ENCODE measurements at regions not wholly inside any gene's neighbourhood (a gene's known extent, or its start where the extent isn't known, plus 50 kb on each side); places are given as distances from the start of the nearest gene placed in this dataset.
"Not testable (repeated sequence)": the region's sequence is repeated elsewhere in the genome, so short reads cannot be mapped to it uniquely, and the experiment has no call there.

DNA sequence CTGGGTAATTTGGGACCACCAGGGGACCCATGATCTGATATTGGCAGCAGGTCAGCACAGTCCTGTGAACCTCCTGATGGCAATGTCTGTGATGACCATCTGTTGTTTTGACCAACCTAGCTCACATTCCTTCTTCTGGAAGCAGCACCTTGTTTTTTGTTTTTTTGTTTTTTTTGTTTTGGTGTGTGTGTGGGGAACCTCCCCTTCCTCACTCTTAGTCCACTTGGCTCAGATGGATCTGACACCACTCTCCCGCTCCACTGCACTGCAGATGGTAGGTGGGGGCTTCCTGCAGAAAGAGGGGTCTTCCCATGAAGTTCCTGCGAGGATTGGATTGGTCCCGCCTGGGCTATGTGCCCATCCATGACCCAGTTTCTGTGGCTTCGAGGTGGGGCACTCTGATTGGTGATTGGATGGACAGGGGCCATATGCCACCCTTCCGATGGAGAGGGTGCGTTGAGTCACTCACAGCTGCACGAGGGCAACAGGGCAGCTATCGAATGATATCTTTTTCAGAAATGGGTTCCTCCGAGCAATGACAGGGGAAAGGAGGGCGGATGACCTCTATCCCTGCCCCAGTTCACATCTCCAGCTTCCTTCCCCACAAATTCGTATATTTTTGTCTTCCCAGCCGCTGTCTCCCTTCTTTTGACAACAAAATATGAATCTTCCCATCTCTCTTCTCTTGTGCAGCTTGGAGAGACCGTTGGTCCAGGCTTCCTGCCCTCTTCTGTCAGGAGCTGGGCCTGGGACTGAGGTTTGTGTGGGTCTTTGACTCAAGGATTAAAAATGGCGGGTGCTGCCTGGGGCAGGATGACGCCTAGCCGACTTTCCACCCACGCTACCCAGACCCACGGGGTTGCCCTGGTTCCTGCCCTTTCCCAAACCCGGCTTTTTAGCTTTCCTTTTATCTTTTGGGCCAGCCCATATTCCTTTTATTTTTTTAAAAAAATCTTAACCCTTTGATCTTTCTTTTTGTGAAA lies 132.1 kb upstream of the KCNG1 start:
- DNase-seq, result no peak

DNA sequence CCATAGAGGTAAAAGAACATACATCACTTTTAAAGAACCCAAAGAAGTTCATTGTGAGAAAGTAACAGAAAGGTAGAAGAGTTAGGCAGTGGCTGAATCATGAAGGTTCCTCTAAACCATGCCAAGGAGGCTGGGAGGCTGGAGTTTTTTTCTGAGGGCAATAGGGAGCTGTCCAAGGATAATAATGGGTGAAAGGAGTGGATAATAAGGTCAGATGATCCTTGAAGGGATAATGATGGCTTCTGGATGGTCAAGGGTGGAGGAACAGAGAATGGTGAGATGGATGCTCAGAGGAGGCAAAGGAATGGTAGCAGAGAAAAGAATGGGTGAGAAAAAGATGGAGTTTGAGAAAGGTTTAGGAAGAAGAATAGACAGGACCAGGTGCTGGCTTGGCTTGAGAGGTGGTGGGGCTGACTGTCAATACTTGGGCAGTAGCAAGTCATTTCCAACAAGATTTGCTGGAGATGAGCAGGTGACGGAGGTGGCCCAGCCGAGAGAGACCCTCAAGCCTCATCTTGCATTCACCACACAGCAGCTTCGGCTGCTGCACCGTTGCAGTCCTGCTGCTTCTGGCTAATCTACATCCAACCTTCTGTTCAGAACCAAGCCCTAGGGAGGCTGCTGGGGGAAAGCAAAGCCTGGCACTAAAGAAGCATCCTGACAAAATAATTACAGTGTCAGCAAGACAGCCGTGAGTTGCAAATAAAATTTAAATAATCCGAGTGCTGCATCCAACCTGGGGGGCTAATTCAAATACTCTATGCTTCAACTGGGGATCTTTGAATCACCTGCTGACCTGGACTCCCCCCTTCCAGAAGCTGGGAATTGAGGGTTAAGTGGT lies 131.2 kb upstream of the KCNG1 start:
- DNase-seq, result no peak

GRCh38 chr20:51148941-51149340 lies 126.0 kb upstream of the KCNG1 start:
- no peak for DNase-seq

GRCh38 chr20:51144476-51144875 lies 121.6 kb upstream of the KCNG1 start:
- no peak for DNase-seq

- no peak for DNase-seq
These were observed 120.7 kb upstream of the KCNG1 start for GRCh38 chr20:51143652-51144051.

DNA sequence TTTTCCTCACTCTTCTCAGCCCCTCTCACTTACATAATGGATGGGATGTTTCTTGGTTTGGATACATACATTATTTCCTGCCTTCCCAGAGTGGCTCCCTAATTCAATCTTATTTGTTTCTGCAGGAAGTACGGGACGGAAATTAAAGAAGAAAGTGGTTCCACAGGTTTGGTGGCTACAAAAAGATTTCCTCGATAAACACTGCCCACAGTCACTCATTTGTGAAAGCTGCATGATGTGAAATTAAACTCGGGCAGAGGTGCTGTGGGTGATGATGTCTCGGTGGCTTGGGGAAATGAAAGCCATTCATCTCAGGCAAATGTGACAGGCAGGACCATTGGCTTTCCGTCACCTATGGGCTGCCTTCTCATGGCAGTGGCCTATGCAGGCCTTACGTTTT lies 119.5 kb upstream of the KCNG1 start:
- DNase-seq, result no peak

DNA sequence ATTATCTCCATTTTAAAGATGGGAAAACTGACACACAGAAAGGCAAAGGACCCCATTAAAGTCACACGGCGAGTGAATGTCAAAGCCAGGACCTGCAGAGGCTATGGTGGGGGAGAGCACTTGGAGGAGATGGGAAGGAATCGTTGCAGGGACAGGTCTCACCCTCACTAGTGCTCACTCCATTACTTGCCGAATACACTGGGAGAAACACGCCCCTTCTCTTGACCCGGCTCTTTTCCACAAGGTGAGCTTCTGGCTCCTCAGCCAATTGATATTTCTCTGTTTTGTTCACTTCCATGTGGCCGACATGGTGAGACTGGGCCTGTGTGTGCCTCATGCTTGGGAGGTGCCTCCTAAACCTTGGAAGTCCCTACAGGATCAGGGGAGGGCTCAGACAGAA lies 117.8 kb upstream of the KCNG1 start:
- no peak for DNase-seq

- no peak for DNase-seq
These were observed 117.0 kb upstream of the KCNG1 start for GRCh38 chr20:51139891-51140290.

DNA sequence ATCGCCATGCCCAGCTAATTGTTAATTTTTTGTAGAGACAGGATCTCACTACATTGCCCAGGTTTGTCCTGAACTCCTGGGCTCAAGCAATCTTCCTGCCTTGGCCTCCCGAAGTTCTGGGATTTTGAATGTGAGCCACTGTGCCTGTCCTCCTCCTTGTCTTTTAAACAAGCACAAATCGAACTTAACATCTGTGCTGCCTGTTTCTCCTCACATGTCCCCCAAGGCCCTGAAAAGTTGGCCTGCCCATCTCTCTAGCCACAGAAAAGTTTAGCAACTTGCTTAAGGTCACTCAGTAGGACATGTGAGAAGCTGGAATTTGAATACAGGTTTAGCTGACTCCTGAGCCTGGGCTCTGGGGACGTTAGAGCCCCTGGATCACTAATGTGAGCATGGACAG lies 115.7 kb upstream of the KCNG1 start:
- no peak for DNase-seq

GRCh38 chr20:51137461-51137860 lies 114.6 kb upstream of the KCNG1 start:
- no peak for DNase-seq

DNA sequence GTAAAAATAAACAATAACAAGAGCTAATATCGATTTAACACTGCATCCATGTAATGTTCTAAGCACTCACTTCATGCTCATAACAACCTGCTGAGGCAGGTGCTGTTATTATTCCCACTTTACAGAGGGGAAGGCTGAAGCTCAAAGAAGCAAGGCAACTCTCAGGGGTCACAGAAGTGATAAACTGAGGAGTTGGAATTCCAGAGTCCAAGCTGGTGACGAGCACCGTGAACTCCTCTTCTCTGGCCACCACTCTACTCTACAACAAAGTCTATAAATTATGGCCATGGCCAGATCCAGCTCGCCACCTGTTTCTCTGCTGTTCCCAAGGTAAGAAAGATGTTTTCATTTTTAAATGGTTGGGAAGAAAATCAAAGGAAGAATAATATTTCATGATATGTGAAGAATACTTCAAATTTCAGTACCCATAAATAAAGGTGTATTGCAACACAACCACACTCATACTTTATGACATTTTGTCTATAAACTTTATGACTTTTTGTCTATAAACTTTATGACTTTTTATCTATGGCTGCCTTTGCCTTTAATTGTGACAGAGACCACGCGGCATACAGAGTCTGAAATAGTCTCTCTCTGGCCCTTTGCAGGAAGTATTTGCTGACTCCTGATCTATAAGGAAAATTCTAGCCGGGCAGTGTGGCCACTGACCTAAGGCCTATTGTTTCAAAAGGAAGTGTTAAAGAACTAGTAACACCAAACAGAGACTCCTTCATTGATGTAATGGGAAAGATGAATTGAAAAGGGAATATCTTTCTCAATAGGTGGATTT lies 113.2 kb upstream of the KCNG1 start:
- DNase-seq, result no peak

- no peak for DNase-seq
These were observed 111.5 kb upstream of the KCNG1 start for GRCh38 chr20:51134405-51134804.

- no peak for DNase-seq
These were observed 109.4 kb upstream of the KCNG1 start for GRCh38 chr20:51132279-51132678.

GRCh38 chr20:51131811-51132210 lies 108.9 kb upstream of the KCNG1 start:
- no peak for DNase-seq

DNA sequence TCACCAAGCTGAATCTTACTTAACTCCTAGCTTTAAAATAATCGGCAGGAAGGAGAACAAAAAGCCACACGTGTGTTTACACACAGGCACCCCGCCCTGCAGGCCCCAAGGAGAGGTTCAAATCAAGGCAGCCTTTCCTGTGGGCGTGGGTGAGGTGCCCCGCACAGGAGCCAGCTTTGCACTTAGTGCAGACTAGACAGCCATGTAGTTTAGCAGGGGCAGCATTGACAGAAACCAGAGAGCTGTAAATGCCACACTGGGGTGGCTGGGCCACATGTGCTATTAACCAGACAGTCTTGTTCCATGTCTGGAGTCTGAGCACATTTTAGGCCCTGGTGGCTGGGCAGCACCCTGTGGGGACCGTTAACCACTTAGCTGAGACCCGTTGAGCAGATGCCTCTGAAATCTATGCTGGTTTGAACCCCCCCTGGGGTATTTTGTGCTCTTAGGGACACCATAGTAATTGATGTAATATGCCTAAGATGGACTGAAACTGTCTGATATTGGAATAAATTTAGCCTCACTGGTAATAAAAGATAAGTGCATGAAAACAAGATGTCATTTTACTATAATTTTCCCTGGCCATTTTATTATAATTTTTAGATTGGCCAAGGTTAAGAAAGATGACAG lies 106.4 kb upstream of the KCNG1 start:
- DNase-seq, result no peak

DNA sequence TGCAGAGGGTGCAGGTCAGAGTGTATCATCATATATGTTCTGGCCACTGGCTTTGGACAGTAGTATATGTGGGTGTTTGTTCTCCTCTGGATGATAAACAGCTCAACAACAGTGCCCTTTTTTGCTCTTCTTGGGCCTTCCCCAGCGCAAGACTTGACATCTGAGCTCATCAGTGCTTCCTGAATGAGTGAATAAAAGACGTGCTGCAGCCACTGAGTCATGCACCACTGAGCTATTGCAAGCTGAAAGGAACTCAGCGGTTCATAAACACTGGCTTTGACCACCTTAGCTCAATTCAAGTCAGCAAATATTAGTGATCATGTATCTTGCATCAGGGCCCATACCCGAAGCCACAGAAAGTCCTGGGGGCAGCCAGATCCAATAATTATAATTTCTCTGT lies 105.3 kb upstream of the KCNG1 start:
- DNase-seq, result no peak

DNA sequence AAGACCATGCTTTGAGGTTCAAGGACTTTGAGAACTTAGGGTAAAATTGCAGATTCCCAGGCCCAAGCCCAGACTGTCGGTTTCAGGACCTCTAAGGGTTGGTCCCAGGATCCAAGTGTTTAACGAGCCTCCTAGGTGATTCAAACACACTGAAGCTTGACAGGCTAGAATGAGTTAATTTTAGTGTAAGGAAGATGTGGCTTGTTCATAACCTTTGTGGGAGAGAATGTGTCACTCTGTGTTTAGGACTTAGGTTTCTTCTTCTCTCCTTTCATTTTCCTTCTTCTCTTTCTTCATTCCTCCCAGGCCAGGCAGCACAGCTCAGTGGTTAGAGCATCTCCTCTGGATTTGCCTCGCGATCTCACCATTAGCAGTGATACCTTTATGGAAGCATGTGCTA lies 104.8 kb upstream of the KCNG1 start:
- no peak for DNase-seq

GRCh38 chr20:51126337-51126736 lies 103.4 kb upstream of the KCNG1 start:
- DNase-seq, result no peak

DNA sequence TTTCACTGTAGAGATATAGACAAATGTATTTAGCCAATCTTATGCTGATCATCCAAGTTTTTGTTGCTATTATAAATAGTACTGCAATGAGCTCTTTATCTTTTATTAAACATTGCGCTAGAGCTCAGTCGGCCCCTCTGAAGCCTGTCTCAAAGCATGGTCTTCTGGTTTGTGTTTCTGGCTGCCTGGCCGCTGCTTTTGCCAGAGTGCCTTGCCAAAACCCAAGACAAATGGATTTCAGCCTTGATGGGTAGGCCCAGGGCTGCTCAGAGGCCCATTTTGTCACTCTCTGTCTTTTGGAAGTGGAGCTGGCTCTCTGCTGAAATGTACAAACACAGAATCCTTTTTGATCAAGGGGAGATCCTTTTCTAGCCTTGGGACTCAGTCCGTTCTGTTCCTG lies 102.9 kb upstream of the KCNG1 start:
- no peak for DNase-seq

DNA sequence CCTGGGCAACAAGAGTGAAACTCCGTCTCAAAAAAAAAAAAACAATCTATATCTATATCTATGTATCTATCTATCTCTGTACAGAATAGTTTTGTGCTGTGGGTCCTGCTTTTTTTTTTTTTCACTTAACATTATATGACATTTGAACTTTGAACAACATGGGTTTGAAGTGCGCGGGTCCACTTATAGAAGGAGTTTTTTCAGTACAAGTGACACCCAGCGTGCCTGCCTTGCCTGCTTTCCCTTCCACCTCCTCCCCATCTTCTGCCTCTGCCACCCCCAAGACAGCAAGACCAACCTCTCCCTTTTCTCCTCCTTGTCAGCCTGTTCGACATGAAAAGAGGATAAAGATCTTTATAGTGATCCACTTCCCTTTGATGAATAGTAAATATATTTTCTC lies 102.2 kb upstream of the KCNG1 start:
- no peak for DNase-seq

DNA sequence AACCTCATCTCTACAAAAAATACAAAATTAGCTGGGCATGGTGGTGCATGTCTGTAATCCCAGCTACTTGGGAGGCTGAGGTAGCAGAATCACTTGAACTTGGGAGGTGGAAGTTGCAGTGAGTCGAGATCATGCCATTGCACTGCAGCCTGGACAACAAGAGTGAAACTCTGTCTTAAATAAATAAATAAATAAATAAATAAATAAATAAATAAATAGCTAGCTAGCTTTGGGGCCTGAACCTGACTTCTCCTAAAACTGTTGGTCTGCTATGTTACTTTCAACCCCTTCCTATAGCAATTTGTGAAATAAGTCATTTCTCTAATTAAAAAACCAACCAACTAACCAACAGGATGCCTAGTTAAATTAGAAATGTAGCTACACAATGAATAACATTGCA lies 101.0 kb upstream of the KCNG1 start:
- not testable (repeated sequence) for DNase-seq

DNA sequence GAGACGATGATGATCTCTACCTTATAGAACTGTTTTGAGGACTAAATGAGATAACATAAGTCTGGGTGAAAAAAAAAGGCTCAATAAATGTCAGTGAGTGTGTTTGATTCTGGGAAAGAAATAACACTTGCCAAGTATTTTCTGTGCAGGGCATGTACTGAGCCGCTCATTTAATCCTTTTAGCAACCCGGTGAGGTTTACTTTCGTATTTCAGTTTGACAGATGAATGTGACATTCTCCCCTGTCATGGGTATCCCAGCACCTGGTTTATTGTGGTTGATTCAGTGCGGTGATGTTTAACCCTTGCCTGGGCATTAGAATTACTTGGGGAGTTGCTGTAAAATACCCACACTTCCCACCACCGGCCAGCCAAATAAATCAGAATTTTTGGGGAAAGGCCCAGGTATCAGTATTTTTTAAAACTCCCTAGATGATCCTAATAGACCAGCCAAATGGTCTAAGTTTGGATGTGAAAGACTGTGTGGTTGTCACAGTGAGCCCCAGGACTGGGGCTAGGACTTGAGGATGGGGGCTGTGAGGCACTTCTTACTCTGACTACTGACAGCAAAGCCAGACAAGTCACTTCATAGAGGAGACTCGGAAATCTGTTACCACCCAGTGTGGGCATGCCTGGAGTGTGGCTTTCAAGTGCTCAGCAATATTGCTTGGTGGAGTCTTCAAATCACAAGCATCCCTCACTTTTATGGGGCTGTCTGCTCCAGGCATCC lies 100.2 kb upstream of the KCNG1 start:
- no peak for DNase-seq
